SH-SY5Y (cell line): ENCODE measurements at regions not wholly inside any gene's neighbourhood (a gene's known extent, or its start where the extent isn't known, plus 50 kb on each side); places are given as distances from the start of the nearest gene placed in this dataset.

ENCODE experiments used
- GATA2 ChIP-seq: IDR thresholded peaks from 2 replicates; pipeline ENCODE4 v1.6.1; 2011; ENCODE audit warnings: mild to moderate bottlenecking, low read depth, low read length
- GATA3 ChIP-seq: IDR thresholded peaks from 2 replicates; pipeline ENCODE4 v1.6.1; 2011; ENCODE audit warnings: low read depth, mild to moderate bottlenecking, low read length, moderate library complexity

GRCh38 chr5:174616036-174616435 is 108.3 kb upstream of the MSX2 start:
- TF ChIP-seq GATA3 (no peak), GATA2 (no peak)
